ENCODE measurements at regions not wholly inside any gene's neighbourhood (a gene's known extent, or its start where the extent isn't known, plus 50 kb on each side); places are given as distances from the start of the nearest gene placed in this dataset.

DNA sequence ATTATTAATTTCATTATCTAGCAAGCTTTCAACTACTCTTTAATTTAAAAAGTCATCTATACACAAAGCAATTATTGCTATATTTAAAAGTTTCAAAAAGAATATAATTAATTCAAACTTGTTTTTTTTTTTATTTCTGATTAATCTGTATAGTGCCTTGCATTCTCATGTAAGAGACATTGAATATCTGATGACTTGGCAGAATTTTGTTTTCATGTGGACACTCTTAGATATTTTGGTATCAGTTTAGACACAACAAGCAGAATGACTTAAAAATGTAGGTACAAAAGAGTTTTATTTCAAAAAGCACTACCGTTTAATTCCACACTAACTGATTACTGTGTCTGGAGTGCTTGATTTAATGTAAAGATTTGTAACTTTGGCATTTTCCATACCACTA, 1129.6 kb downstream of the PDHA2 start:
- TF ChIP-seq CTCF (IDR thresholded peaks at IDR 0.05 in 4 of 5, conservative IDR thresholded peaks at IDR 0.05 in 1 of 5) (no peak), POLR2A (IDR thresholded peaks at IDR 0.05) (no peak)
